CD4-positive, alpha-beta T cell treated with Interleukin-10 for 1 hour (primary cell): ENCODE measurements at regions not wholly inside any gene's neighbourhood (a gene's known extent, or its start where the extent isn't known, plus 50 kb on each side); places are given as distances from the start of the nearest gene placed in this dataset.
"Not testable (repeated sequence)": the region's sequence is repeated elsewhere in the genome, so short reads cannot be mapped to it uniquely, and the experiment has no call there.

Experiments used
- DNase-seq: peaks from one replicate; pipeline ENCODE4 v3.0.0-alpha.2; 2020

DNA sequence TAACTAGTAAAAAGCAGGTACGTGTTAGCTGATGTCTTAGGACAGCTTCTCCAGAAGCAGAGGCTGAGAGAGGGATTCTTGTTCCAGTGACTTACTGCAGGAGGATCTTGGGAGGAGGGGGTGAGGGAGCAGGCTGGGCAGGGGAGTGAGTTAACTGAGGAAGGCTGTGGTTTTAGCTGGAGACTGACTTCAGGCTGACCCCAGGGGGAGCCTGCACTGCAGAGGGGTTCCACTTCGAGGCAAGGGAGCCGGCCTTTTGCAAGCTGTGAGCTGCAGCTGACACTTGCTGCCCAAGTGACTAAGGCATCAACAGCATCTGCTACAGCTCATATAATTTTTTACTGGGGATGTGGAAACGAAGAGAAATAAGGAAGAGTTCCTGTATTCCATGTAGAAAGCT, 50.4 kb upstream of the SOD1 start:
- DNase-seq = no peak

- no peak for DNase-seq
These were observed 51.7 kb upstream of the SOD1 start for GRCh38 chr21:31607791-31608190.

DNA sequence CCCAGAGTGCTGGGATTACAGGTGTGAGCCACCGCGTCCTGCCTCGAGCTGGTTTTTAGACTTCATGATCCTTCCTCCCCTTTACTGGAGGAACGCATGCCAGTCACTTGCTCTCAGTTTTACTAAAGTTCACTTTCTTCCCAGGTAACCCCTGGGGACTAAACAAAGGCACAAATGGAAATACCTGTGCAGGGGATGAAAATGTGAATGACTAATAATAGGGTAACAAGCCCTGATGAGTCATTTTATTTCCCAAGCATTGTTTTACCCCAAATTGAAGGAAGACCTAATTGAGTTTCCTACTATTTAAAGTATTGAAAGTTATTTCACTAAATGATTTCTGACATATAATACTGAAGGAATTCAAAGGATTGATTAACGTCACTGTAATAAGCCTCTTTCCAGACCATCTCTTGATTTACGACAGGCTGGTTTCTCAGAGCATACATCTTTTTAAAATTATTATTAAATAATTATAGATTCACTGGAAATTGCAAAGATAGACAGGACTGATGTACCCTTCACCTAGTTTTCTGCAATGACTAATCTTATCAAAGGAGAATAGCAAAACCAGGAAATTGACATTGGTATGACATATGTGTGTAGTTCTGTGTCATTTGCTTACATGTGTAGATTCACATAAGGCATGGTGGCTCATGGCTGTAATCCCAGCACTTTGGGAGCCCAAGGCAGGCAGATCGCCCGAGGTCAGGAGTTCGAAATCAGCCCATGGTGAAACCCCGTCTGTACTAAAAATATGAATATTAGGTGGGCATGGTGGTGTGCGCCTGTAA, 53.2 kb upstream of the SOD1 start:
- no peak for DNase-seq

DNA sequence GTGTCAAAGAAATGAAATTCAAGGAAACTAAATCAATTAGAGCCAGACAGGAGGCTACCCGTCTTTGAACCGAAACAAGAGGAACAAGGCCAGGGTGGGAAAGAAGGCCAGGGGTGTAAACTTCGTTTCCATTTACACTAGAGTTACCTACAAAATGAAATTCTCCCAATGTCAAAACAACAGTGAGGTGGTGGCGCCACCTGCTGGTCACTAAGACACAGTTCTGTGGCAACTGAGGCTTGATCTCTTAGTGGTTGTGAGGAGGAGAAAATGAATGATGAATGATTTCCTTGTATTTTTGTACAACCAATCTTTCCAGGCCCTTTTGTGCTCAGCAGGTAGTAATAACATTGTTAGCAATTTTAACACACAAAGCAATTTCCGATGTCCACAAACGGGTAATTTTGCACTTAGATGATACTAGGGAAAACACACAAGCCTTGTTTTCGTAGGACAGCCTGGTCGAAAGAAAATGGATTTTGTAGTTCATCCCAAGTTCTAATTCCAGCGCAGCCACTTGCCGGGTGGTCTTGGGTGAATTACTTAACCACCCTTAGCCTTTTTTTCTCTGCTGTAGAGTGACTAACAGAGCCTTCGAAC, 54.8 kb upstream of the SOD1 start:
- DNase-seq = peak; percentile 69

DNA sequence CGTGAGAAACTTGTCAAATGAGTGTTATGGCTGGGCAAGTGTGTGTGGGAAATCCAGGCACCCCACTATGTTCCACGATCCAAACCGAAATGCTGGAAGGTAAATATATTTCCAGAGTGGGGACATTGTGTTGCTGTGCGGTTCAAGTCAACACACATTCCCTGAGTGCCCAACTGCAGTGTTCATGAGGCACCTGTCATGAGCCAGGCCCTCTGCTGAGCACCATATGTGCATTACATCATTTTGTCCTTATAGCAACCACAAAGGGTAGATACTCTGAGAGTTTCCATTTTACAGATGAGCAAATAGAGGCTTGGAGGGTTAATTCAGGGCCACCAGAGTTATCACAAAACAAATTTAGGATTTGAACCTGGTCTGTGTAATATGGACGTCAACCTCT, 59.9 kb upstream of the SOD1 start:
- no peak for DNase-seq

- DNase-seq = no peak
These were observed 60.5 kb upstream of the SOD1 start for GRCh38 chr21:31599013-31599412.

DNA sequence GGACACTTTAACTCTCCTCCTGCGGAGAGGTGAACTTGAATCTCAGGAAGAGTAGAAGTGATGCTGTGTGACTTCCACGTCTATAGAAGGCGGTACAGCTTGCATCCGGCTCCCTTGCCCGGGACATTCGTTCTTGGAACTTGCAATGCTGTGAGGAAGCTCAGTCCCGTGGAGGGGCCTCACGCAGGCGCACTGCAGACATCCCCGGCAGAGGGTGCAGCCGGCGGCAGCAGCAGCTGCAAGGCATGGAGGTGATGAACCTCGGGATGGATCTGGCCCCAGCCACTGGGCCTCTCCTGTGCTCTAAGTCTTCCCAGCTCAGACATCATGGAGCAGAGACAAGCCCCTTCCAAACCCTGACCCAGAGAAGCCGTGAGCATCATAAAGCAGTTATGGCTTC, 61.8 kb upstream of the SOD1 start:
- no peak for DNase-seq

- no peak for DNase-seq
These were observed 63.4 kb upstream of the SOD1 start for GRCh38 chr21:31596055-31596454.

DNA sequence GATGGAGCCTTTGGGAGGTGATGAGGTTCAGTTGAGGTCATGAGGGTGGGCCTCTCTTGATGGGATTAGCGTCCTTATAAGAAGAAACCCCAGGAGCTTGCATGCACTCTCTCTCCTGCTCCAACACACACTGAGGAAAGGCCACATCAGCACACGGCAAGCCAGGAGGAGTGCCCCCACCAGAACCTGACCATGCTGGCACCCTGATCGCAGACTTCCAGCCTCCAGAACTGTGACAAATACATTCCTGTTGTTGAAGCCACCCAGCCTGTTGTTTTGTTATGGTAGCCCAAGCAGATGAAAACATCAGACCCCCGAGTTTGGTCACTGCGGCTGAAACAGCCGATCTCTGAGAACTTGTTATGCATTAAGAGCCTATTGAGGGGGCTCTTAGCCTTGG, 64.8 kb upstream of the SOD1 start:
- DNase-seq = no peak

GRCh38 chr21:31594279-31594678, 65.2 kb upstream of the SOD1 start:
- no peak for DNase-seq

GRCh38 chr21:31592963-31593560, 66.4 kb upstream of the SOD1 start:
- DNase-seq = no peak

DNA sequence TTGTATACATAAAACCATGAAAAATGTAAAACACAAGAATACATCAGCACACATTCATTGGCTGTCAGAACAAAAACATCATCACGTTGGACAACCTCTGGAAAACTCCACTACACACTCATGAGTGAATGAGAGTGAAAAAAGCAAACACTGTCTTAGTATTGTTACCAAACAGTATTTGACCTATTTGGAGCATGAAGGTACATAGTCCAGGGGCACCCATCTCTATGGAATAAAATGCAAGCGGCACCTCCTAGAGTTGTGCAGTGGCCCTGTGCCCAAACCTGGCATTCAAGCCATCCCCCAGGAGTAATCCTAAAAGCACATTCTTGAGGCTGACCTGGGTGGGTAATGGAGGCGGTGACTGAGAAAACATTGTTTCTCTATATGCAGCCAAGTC, 67.0 kb upstream of the SOD1 start:
- DNase-seq = no peak

DNA sequence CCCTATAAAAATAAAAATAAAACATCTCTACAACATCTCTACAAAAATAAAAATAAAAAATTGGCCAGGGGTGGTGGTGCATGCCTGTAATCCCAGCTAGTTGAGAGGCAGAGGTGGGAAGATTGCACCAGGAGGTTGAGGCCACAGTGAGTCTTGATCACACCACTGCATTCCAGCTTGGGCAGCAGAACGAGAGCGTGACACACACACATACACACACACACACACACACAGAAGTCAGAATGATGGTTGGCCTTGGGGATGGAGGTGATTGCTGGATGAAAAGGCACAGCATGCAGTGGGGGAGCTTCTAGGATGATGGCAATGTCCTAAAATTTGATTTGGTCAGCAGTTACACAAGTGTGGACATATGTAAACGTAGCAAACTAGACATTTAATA, 69.7 kb upstream of the SOD1 start:
- no peak for DNase-seq

GRCh38 chr21:31586118-31586517, 73.4 kb upstream of the SOD1 start:
- no peak for DNase-seq

DNA sequence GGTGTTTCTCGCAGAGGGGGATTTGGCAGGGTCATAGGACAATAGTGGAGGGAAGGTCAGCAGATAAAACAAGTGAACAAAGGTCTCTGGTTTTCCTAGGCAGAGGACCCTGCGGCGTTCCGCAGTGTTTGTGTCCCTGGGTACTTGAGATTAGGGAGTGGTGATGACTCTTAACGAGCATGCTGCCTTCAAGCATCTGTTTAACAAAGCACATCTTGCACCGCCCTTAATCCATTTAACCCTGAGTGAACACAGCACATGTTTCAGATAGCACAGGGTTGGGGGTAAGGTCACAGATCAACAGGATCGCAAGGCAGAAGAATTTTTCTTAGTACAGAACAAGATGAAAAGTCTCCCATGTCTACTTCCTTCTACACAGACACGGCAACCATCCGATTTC, 75.6 kb upstream of the SOD1 start:
- not testable (repeated sequence) for DNase-seq

DNA sequence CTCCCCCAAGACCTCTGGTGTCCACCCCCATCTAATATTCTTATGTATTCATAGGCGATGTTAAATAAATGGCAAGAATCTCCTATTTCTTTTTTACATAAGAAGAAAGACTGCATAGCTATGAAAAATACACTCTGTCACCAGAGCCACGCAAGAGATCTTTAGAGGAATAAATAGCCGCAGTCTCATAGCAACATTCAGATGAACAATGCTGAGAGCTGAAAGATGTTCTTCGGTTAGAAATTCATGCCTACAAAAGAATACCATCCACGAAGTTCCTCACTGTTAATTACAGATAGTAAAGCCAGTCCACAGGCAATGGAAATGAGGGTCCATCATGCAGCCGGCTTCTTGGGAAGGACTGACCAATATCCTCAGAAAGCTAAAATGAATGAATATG, 76.0 kb upstream of the SOD1 start:
- no peak for DNase-seq

GRCh38 chr21:31580866-31581276, 78.6 kb upstream of the SOD1 start:
- DNase-seq = peak; percentile 75

DNA sequence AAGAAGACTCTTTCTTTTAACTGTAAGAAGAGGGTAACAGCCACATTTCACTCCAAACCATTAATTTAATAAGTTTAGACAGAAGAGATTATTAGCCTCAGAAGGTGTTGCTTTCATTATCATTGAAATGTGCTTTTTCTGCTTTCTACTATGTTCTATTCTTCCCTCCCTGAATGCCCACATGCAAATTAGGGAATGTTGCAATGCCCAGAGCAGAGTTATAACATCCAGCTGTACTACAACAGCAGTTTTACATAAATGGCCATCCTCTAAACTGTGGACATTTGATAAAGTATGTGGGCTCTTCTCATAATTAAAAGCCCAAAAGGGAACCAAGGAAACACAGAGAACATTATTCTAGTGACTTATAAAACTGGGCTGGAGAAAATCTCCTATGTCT, 82.2 kb upstream of the SOD1 start:
- no peak for DNase-seq

GRCh38 chr21:31576428-31576827, 83.1 kb upstream of the SOD1 start:
- DNase-seq = no peak

GRCh38 chr21:31573217-31573616, 86.3 kb upstream of the SOD1 start:
- DNase-seq = no peak

- no peak for DNase-seq
These were observed 87.6 kb upstream of the SOD1 start for GRCh38 chr21:31571879-31572278.

DNA sequence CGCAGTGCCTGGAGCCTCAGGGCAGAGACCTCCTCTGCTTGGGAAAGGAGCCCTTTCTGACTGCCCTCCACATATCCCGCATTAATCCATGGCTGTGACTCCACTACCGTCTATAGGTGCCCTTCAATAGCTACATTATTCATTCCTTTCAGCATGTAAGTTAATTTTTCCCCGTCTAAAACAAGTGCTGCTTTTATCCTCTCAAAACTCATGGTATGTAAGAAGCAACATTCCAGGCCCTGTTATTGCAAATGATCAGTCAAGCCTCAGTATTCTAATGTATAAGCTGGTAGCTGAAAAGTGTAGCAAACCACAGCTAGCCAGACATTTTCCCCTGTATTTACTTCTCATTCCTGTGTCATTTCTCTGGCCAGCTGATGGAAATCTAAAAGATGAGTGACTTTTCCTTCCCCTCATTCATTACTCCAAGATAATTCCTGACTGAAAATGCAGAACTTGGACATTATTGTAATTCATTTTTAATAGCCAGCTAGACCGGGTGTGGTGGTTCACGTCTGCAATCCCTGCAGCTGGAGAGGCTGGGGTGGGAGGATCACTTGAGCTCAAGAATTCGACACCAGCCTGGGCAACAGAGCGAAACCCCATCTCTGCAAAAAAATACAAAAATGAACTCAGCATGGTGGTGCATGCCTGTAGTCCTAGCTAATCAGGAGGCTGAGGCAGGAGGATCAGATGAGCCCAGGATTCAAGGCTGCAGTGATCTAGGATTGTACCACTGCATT, 88.5 kb upstream of the SOD1 start:
- no peak for DNase-seq

- DNase-seq = no peak
These were observed 92.9 kb upstream of the SOD1 start for GRCh38 chr21:31566611-31567010.

DNA sequence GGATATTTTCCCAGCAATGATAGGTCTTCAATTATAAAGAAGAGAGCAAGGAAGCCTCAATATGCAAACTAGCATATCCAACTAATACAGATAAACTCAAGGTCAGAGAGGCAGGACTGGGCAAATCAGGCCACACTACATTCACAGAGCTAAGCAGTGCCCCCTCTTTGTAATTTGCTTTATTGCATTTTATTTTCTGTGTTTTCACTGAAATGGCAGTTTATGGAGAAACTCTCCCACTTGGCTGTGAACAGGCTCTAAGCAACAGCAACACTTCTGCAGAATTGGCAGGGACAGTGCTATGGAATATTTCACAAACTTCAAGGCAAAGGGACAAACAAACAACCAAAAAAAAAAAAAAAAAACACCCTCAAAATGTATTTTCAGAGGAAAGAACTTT, 93.4 kb upstream of the SOD1 start:
- no peak for DNase-seq
